NCI-H2081 (cell line): ENCODE measurements at regions not wholly inside any gene's neighbourhood (a gene's known extent, or its start where the extent isn't known, plus 50 kb on each side); places are given as distances from the start of the nearest gene placed in this dataset.

Experiments used
- DNase-seq, 2 experiments: peaks; one replicate each; lab custom pipeline; 2025; lab: John Stamatoyannopoulos, UW

DNA sequence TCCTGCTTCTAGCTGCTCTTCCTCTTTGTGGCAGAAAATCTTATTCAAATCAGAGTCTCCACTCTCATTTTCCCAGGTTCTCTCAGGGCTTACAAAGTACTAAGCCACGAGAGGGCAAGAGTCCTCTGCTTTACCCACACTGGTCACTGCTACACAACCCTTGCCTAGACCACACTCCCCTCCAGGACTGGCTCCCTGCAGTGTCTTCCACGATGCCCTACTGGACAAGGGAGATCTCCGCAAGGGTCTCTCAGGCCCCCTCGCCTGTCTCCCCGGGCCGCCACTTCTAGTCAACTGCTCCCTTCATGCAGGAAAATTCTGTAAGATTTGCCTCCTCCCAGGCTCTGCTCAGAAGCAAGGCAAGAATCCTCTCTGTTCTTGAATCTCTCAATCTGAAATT is 319.6 kb downstream of the RRAGC start:
- no peak for DNase-seq

DNA sequence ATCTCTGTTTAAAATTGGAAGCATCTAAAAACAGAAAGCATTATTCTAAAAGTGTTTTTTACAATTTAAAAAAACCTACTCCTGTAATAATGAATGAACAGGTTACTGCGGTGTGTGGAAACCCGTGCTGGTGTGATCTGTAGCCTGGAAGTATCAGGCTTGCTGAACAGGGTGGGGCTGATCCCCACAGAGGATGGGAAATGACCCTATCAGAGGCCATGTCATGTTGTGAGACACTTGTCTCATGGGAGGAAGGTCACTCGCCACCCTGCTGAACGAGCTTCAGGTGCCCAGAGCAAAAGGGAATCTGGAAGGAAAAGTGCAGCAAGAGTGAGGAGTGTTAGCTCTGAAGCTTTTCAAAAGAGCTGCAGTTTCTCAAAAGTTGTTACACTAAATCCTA is 320.7 kb downstream of the RRAGC start:
- no peak for DNase-seq

DNA sequence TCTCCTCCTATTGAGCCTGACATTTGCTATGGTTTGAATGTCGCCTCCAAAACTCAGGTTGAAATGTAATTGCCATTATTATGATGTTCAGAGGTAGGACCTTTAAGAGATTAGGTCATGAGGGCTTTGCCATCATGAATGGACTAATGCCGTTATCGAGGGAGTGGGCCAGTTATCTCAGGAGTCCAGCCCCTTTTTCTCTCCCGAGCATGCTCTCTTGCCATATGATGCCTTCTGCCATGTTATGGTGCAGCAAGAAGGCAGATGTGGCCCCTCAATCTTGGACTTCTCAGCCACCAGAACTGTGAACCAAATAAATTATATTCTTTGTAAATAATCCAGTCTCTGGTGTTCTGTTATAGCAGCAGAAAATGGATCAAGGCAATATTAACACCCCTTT is 323.5 kb downstream of the RRAGC start:
- DNase-seq = no peak

GRCh38 chr1:38534473-38534823 is 325.1 kb downstream of the RRAGC start:
- no peak for DNase-seq

DNA sequence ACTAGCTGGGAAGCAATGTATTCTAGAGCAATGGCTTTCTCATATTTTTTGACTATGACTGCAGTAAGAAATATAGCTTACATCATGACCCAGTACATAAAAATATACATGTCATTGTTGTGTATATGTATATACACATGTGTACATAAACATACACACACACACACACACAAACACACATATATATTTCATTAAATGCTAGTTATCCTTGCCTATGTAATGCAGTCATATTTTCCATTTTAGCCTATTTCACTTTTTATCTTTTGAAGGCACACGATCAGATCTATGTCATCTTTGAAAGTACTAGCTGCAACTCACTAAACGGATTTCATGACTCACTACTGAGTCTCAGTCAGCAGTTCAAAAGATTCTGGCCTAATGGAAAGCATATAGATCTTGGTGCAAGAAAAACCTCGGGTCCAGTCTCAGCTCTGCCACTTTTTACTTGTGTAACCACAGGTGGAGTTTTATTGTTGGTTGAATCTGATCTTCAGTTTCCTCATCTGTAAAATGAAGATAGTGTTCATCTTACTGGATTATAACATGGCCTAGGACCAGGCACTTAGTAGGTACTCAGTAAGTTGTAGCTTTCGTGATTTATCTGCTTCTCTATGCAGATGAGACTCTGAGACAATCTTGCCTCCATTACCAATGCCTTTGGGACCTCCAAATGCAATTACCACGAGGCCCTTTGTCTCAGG is 325.6 kb downstream of the RRAGC start:
- no peak for DNase-seq

DNA sequence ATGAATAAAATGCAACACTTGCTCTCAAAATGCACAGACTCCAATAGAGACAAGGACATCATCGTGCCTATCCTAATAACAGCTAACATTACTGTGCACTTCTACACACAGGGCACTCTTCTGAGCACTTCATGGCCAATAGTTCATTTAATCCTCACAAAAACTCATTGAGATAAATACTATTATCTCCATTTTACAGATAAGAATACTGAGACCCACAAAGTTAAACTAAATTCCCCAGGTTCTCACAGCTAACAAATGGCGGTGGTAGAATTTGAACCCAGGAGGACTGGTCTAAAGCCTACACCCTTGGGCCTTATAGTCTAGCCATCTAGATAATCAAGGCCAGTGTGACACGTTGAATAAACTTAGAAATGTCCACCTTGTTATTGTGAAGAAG is 328.6 kb downstream of the RRAGC start:
- no peak for DNase-seq

DNA sequence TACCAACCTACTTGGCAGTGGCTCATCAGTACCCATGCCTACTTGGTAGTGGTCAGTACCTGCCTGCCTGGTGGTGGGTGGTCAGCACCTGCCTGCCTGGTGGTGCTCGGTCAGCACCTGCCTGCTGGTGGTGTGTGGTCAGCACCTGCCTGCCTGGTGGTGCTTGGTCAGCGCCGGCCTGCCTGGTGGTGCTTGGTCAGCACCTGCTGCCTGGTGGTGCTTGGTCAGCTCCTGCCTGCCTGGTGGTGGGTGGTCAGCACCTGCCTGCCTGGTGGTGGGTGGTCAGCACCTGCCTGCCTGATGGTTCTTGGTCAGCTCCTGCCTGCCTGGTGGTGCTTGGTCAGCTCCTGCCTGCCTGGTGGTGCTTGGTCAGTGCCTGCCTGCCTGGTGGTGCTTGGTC is 329.6 kb downstream of the RRAGC start:
- DNase-seq = no peak

DNA sequence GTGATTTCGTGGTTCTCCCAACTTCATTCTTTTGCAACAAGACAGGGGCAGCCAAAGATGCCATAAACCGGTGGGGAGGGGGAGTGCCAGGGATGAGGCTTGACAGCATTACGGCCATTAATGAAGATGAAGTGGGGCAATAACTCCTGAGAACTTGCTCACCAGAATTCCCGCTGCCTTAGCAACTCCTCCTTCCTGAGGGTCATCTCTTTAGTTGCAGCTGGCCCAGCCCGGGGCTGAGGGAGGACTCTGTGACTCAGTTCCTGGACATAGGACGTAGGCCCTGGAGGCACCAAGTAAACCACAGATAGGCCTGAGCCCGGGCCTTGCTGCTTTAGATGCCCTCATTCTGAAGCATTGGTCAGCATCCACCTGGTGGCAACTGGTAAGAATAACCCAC is 330.2 kb downstream of the RRAGC start:
- DNase-seq = no peak

- no peak for DNase-seq
These were observed 330.9 kb downstream of the RRAGC start for GRCh38 chr1:38528623-38529022.

GRCh38 chr1:38527373-38527966 is 332.1 kb downstream of the RRAGC start:
- no peak for DNase-seq

GRCh38 chr1:38526046-38526445 is 333.5 kb downstream of the RRAGC start:
- DNase-seq = no peak

GRCh38 chr1:38525343-38526043 is 334.1 kb downstream of the RRAGC start:
- DNase-seq = no peak

DNA sequence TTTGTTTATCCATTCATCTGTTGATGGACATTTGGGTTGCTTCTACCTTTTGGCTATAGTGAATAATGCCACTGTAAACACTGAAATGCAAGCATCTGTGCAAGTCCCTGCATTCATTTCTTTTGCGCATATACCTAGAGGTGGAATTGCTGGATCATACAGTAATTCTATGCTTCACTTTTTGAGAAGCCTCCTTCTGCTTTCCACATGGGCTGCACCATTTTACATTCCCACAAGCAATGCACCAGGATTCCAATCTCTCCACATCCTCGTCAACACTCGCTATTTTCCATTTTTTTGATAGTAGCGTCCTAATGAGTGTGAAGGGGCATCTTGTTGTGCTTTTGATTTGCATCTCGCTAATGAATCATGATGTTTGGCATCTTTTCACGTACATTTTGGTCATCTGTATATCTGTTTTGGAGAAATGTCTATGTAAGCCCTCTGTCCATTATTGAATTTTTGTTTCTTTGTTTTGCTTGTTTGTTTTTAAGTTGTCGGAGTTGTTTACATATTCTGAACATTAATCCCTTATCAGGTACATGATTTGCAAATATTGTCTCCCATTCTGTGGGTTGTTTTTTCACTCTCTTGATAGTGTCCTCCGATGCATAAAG is 335.4 kb downstream of the RRAGC start:
- no peak for DNase-seq

DNA sequence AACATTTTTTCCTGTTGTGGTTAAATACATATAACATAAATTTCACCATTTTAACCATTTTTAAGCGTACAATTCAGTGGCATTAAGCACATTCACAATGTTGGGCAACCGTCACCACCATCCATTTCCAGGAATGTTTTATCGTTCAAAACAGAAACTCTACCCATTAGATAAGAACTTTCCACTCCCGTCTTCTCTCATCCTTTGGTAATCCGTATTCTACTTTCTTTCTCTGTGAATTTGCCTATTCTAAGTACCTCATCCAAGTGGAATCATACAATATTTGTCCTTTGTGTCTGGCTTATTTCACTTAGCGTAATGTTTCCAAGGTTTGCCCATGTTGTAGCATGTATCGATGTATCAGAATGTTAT is 336.0 kb downstream of the RRAGC start:
- no peak for DNase-seq

GRCh38 chr1:38522915-38523567 is 336.5 kb downstream of the RRAGC start:
- DNase-seq = no peak

DNA sequence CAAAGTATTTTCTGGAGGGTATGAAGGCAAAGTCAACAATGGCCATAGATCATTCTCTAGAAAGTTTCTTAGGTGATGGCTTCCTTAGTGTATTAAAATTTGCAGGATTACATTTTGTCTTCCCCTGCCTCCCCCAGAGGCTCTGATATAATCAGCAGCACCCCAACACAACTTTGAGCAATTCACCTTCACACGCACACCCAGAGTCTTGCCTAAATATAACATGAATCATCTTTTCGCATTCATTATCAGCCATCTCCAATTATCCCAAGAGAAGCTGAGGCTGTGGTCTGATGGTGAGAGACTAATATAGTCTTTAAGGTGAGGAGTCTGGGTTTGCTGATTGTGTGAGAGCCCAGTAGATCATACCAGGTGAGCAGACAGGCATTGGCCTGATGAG is 343.0 kb downstream of the RRAGC start:
- no peak for DNase-seq

DNA sequence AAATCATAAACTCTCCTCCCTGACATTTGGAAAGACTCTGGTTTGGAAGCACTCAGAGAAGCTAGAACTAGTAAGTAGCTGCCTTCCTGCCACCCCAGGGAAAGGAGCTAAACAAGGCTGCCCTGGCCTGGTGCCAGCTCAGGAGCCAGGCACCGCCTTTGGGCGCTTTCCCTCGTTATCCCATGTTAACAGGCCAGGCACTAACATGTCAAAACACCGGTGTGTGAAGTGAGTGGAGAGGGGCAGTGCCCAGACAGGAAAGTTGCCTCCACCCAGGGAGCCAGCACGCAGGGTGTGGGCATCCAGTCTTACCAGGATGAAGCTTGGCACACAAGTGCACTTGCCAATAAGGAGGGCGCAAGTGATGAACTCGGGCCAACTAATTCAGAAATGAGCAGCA is 346.8 kb downstream of the RRAGC start:
- DNase-seq = no peak

DNA sequence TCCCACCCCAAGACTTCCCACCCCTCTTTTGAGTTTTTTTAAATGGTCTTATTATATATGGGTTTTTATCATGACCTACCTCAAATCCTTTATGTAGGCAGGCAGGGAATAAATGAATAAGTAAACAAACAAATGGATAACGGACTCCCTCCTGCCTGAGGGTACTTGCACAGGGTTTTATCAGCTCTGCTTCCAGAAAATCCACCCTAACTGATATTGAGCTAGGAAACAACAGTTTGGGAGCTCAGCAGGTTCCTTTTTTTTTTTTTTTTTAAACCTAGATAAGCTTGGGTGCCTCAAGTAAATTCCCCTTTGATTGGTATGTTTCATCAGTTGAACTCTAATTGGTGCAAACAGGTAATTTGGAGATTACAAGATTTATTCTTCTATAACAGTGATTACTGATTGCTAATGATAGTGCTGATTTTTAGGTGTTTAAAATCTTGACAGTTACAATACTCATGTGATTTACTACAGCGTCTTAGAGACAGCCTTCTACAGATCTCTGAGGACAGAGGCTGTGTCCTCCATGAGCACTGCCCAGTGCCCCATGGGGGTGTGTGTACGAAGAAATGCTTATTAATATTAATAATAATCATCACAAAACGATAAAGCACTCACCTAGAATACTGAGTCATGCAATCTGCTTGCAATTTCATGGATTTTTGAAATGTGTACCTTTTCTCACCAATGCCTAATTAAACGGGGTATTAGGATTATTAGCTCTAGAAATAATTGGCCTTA is 347.4 kb downstream of the RRAGC start:
- no peak for DNase-seq

DNA sequence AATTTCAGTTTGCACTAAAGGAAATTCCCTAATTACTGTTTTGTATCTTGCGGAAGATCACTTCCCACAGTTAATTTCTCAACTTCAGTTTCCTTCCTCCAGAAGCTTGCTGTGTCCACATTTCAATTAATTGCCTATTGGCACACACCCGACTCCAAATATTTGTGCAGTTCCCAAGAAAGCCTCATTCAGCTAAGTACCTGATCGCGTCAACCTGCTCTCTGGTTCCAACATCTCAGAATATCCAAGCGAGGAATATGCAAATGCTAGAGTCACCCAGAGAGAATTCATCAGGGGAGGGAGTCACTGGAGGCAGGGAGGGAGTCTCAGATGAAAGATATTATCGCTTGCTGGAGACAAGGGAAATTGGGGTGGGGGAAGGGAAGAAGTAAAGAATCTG is 351.3 kb downstream of the RRAGC start:
- no peak for DNase-seq

DNA sequence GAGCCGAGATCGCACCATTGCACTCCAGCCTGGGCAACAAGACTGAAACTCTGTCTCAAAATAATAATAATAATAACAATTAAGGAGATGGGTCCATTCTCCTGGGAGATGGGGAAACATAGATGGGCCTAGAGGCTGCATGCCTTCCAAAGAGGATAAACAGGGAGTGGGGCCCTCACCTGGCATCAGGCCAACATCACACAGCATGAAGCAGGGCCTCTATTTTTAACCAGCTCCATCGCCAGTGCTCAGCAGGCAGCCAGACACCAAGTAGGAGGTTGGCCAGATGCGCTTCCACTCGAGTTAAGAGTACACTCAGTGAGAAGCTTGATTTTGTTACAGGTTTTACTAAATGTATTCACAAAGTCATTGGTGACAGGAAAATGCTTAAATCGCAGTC is 352.0 kb downstream of the RRAGC start:
- no peak for DNase-seq

- DNase-seq = no peak
These were observed 353.6 kb downstream of the RRAGC start for GRCh38 chr1:38505944-38506343.

DNA sequence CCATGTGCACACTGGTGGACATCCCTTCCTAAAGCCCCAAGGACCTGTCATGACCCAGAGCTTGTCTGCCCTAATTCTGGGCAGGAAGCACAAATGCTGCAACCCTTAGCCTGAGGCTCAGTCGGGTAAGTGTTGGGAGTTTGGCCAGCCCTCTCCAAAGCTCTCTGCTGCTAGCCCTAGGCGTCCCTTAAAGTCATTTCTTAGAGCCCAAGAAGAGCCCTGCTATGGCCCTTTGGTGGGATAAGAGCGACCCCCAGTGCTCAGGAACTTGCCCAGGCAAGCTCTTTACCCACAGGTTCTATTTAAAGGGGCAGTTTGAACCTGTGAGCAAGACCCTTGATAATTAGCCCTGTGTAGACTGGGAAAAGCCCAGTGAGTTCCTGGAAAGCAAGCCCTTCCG is 356.8 kb downstream of the RRAGC start:
- DNase-seq = no peak
